Tibial artery (tissue), 4 donors: ENCODE measurements at regions not wholly inside any gene's neighbourhood (a gene's known extent, or its start where the extent isn't known, plus 50 kb on each side); places are given as distances from the start of the nearest gene placed in this dataset.

Source experiments
- DNase-seq, 2 donors: peaks; one replicate each; pipeline ENCODE4 v3.0.0-alpha.2; 2019
- H3K27ac ChIP-seq, 2 donors: fragments of 200-600 bp; sonication (generic) in 1 of 2; 1 replicate in 1 of 2; 2 replicates in 1 of 2; pipeline ENCODE4 v1.5.1; 2018 to 2019; ENCODE audit warnings: mild to moderate bottlenecking in 1 of 2
- H3K27me3 ChIP-seq, 2 donors: fragments of 200-600 bp; sonication (generic) in 1 of 2; one replicate each; pipeline versions ENCODE4 v1.5.1 to v1.6.0; 2016 to 2019
- H3K36me3 ChIP-seq, 3 donors: fragments of 200-600 bp; sonication (generic) in 2 of 3; one replicate each; pipeline ENCODE4 v1.5.1; 2016 to 2019; ENCODE audit warnings: mild to moderate bottlenecking in 2 of 3
- H3K4me1 ChIP-seq, 4 donors: fragments of 200-600 bp; sonication (generic) in 2 of 4; 1 replicate in 3 of 4; 2 replicates in 1 of 4; pipeline ENCODE4 v1.5.1; 2016 to 2019
- H3K4me3 ChIP-seq, 2 donors: fragments of 200-600 bp; sonication (generic) in 1 of 2; 1 replicate in 1 of 2; 2 replicates in 1 of 2; pipeline ENCODE4 v1.5.1; 2018 to 2019; ENCODE audit warnings: mild to moderate bottlenecking in 2 of 2
- H3K9me3 ChIP-seq, 3 donors: fragments of 200-600 bp; sonication (generic) in 1 of 3; one replicate each; pipeline ENCODE4 v1.5.1; 2016 to 2019
- CTCF ChIP-seq, 2 experiments: fragments of 200-600 bp in 1 of 2; fragments of 450-650 bp in 1 of 2; IDR thresholded peaks; one replicate each; pipeline ENCODE4 v1.5.1; 2017 to 2019; ENCODE audit warnings: antibody characterized with exemption in 2 of 2, mild to moderate bottlenecking in 1 of 2, moderate library complexity in 1 of 2
- intact Hi-C: fragments of 100-400 bp; cut with DNase I; formaldehyde crosslinking; loops from one replicate; pipeline ENCODE4 v1.15.0; 2023; ENCODE audit warnings: low total_unique reads

GRCh38 chr3:95511828-95512227, 1302.6 kb upstream of the EPHA6 start:
- Histone ChIP-seq H3K4me1 (no peaks in the 10 kb centered on the region), H3K9me3 (no peaks in the 10 kb centered on the region), H3K4me3 (no peak overlapping the region), H3K27me3 (no peaks in the 10 kb centered on the region), H3K36me3 (no peaks in the 10 kb centered on the region), H3K27ac (no peak overlapping the region)
- no peak for DNase-seq
- intact Hi-C loops = no loop called here
- TF ChIP-seq CTCF (IDR thresholded peaks at IDR 0.05) = no peak

DNA sequence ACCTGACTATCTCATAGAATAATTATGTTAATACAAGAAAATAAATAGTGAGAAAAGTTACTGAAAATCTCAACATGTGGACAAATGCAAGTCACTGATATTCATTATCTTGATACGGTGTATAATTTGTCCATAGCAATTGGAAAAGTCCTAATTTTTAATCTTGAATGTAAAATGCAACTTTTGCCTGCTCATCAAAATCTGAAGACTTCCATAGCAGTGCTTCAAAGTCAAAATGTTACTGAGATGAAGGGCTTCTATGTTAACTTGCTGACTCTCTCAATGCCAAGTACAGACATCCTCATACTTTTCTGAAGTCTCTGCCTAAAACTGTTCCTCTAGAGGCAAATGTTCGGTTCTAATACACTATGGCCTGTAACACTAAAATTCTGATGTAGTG, 1300.1 kb upstream of the EPHA6 start:
- H3K27ac ChIP-seq = no peak overlapping the region
- H3K9me3 ChIP-seq = no peaks in the 10 kb centered on the region
- no peaks in the 10 kb centered on the region for H3K36me3 ChIP-seq
- no peak overlapping the region for H3K4me3 ChIP-seq
- TF ChIP-seq CTCF (IDR thresholded peaks at IDR 0.05) = no peak
- DNase-seq = no peak
- intact Hi-C loops = no loop called here
- no peaks in the 10 kb centered on the region for H3K4me1 ChIP-seq
- H3K27me3 ChIP-seq = no peaks in the 10 kb centered on the region

GRCh38 chr3:95521396-95521795, 1293.0 kb upstream of the EPHA6 start:
- no peak for DNase-seq
- TF ChIP-seq CTCF (IDR thresholded peaks at IDR 0.05) = no peak

GRCh38 chr3:95522449-95522848, 1291.9 kb upstream of the EPHA6 start:
- no peak overlapping the region for H3K4me3 ChIP-seq
- intact Hi-C loops = no loop called here
- no peaks in the 10 kb centered on the region for H3K36me3 ChIP-seq
- no peaks in the 10 kb centered on the region for H3K9me3 ChIP-seq
- TF ChIP-seq CTCF (IDR thresholded peaks at IDR 0.05) = no peak
- H3K27me3 ChIP-seq = no peaks in the 10 kb centered on the region
- no peak overlapping the region for H3K27ac ChIP-seq
- DNase-seq = no peak
- no peaks in the 10 kb centered on the region for H3K4me1 ChIP-seq

More at GRCh38 chr3:95521396-95521795, 1293.0 kb upstream of the EPHA6 start:
- H3K4me1 ChIP-seq = no peaks in the 10 kb centered on the region
- H3K4me3 ChIP-seq = no peak overlapping the region
- H3K36me3 ChIP-seq = no peaks in the 10 kb centered on the region
- no peak overlapping the region for H3K27ac ChIP-seq
- H3K9me3 ChIP-seq = no peaks in the 10 kb centered on the region
- intact Hi-C loops = no loop called here
- no peaks in the 10 kb centered on the region for H3K27me3 ChIP-seq

GRCh38 chr3:95539950-95540483, 1274.4 kb upstream of the EPHA6 start:
- Histone ChIP-seq H3K36me3 (no peaks in the 10 kb centered on the region), H3K4me3 (no peak overlapping the region), H3K4me1 (no peaks in the 10 kb centered on the region), H3K27ac (no peak overlapping the region), H3K9me3 (no peaks in the 10 kb centered on the region), H3K27me3 (no peaks in the 10 kb centered on the region)
- intact Hi-C loops = no loop called here
- TF ChIP-seq CTCF (IDR thresholded peaks at IDR 0.05) = no peak
- no peak for DNase-seq

DNA sequence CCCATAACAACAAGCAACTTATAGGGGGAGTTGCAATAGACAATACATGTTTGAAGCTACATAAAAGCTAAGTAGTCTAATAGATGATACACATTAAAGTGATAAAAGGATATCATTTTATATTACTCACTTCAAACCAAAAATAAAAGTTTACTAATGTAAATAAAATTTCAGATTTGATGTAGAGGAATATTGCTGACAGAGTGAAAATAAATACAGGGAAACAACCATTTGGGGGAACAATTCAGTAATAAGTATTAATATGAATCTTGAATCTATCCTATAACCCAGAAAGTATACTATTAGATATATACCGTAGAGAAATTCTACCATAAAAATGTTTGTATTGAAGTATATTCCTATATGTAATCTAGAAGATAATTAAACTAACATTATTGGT, 1248.9 kb upstream of the EPHA6 start:
- no peak for TF ChIP-seq CTCF (IDR thresholded peaks at IDR 0.05)
- H3K4me1 ChIP-seq = no peaks in the 10 kb centered on the region
- intact Hi-C loops = no loop called here
- no peak overlapping the region for H3K4me3 ChIP-seq
- peaks cover 0 to 13% (median 5%) of the 10 kb centered on the region in 3 donors for H3K9me3 ChIP-seq
- H3K36me3 ChIP-seq = no peaks in the 10 kb centered on the region
- no peaks in the 10 kb centered on the region for H3K27me3 ChIP-seq
- no peak overlapping the region for H3K27ac ChIP-seq
- DNase-seq = no peak
